ENCODE measurements at regions not wholly inside any gene's neighbourhood (a gene's known extent, or its start where the extent isn't known, plus 50 kb on each side); places are given as distances from the start of the nearest gene placed in this dataset.

DNA sequence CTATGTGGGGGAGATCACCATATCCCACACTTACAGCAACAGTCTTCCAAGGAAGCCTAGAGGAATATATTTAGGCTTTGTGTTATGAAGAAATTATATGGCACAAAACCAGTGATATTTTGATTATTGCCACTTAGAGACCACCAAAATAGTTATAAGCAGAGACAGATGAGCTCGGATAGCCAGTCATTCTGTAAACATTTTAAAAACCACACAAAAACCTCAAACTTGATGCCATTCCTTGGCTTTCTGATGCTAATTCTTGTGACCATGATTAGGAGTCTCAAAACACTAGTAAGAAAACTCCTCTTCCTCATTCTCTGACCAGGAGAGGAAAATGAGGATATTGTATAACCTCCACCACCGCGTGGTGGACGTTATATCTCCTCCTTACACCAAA lies 496.4 kb downstream of the FOXO1 start:
- no peak overlapping the region for H3K27ac ChIP-seq (ENCODE audit: poor library complexity, severe bottlenecking)
- H3K9me3 ChIP-seq (ENCODE audit: severe bottlenecking): no peaks in the 10 kb centered on the region
- H3K36me3 ChIP-seq (ENCODE audit: low read depth): no peaks in the 10 kb centered on the region
- H3K4me3 ChIP-seq (ENCODE audit: severe bottlenecking): no peak overlapping the region
- H3K4me1 ChIP-seq (ENCODE audit: insufficient read depth, poor library complexity, severe bottlenecking): peaks cover 13% of the 10 kb centered on the region
- H3K27me3 ChIP-seq (ENCODE audit: insufficient read depth, poor library complexity, severe bottlenecking): no peaks in the 10 kb centered on the region
- TF ChIP-seq, protein P1, sequence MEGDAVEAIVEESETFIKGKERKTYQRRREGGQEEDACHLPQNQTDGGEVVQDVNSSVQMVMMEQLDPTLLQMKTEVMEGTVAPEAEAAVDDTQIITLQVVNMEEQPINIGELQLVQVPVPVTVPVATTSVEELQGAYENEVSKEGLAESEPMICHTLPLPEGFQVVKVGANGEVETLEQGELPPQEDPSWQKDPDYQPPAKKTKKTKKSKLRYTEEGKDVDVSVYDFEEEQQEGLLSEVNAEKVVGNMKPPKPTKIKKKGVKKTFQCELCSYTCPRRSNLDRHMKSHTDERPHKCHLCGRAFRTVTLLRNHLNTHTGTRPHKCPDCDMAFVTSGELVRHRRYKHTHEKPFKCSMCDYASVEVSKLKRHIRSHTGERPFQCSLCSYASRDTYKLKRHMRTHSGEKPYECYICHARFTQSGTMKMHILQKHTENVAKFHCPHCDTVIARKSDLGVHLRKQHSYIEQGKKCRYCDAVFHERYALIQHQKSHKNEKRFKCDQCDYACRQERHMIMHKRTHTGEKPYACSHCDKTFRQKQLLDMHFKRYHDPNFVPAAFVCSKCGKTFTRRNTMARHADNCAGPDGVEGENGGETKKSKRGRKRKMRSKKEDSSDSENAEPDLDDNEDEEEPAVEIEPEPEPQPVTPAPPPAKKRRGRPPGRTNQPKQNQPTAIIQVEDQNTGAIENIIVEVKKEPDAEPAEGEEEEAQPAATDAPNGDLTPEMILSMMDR (IDR thresholded peaks at IDR 0.05; ENCODE audit: poor library complexity, severe bottlenecking): no peak
- DNase-seq (ENCODE audit: low spot score) (no peak), ATAC-seq (ENCODE audit: low read depth) (no peak)

- Histone ChIP-seq H3K9me3 (ENCODE audit: severe bottlenecking) (no peaks in the 10 kb centered on the region), H3K27ac (ENCODE audit: poor library complexity, severe bottlenecking) (no peak overlapping the region), H3K27me3 (ENCODE audit: insufficient read depth, poor library complexity, severe bottlenecking) (no peaks in the 10 kb centered on the region), H3K4me1 (ENCODE audit: insufficient read depth, poor library complexity, severe bottlenecking) (peaks cover 13% of the 10 kb centered on the region), H3K4me3 (ENCODE audit: severe bottlenecking) (no peak overlapping the region), H3K36me3 (ENCODE audit: low read depth) (no peaks in the 10 kb centered on the region)
- TF ChIP-seq, protein P1 (IDR thresholded peaks at IDR 0.05; ENCODE audit: poor library complexity, severe bottlenecking): no peak
- DNase-seq (ENCODE audit: low spot score) (no peak), ATAC-seq (ENCODE audit: low read depth) (peak; percentile 25; the same call in 1 of the 3 replicates)
Measured at GRCh38 chr13:40170982-40171381, 495.5 kb downstream of the FOXO1 start.

DNA sequence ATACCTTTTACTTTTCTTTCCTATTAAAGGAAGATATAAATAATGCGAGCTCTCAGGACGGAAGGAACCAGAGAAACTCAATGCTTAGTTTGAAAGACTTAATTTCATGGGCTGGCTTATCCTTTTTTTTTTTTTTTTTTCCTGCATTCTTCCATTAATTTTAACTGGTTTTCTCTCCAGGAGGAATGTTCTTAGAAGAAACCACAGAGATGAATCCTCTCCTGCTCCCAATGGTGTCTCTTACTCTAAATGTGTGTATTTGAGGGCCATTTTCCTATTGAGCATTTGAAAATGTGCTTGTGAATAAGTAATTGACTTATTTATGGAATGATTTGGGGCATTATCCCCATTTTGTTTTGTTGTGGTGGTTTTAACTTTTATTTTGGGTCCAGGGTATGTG lies 494.9 kb downstream of the FOXO1 start:
- Histone ChIP-seq H3K4me3 (ENCODE audit: severe bottlenecking) (no peak overlapping the region), H3K9me3 (ENCODE audit: severe bottlenecking) (no peaks in the 10 kb centered on the region), H3K27ac (ENCODE audit: poor library complexity, severe bottlenecking) (no peak overlapping the region), H3K36me3 (ENCODE audit: low read depth) (no peaks in the 10 kb centered on the region), H3K4me1 (ENCODE audit: insufficient read depth, poor library complexity, severe bottlenecking) (peaks cover 13% of the 10 kb centered on the region), H3K27me3 (ENCODE audit: insufficient read depth, poor library complexity, severe bottlenecking) (no peaks in the 10 kb centered on the region)
- TF ChIP-seq, protein P1 (IDR thresholded peaks at IDR 0.05; ENCODE audit: poor library complexity, severe bottlenecking): no peak
- no peak for ATAC-seq (ENCODE audit: low read depth)
- no peak for DNase-seq (ENCODE audit: low spot score)

GRCh38 chr13:40172149-40172591 lies 494.3 kb downstream of the FOXO1 start:
- DNase-seq (ENCODE audit: low spot score) (no peak), ATAC-seq (ENCODE audit: low read depth) (peak; percentile 58; the same call in 2 of the 3 replicates)
- H3K4me3 ChIP-seq (ENCODE audit: severe bottlenecking): peak overlapping the region; percentile 6
- no peaks in the 10 kb centered on the region for H3K9me3 ChIP-seq (ENCODE audit: severe bottlenecking)
- no peak overlapping the region for H3K27ac ChIP-seq (ENCODE audit: poor library complexity, severe bottlenecking)
- H3K36me3 ChIP-seq (ENCODE audit: low read depth): no peaks in the 10 kb centered on the region
- no peaks in the 10 kb centered on the region for H3K27me3 ChIP-seq (ENCODE audit: insufficient read depth, poor library complexity, severe bottlenecking)
- H3K4me1 ChIP-seq (ENCODE audit: insufficient read depth, poor library complexity, severe bottlenecking): peaks cover 13% of the 10 kb centered on the region
- TF ChIP-seq, protein P1 (IDR thresholded peaks at IDR 0.05; ENCODE audit: poor library complexity, severe bottlenecking): no peak

GRCh38 chr13:40172878-40173277 lies 493.6 kb downstream of the FOXO1 start:
- Histone ChIP-seq H3K27ac (ENCODE audit: poor library complexity, severe bottlenecking) (no peak overlapping the region), H3K27me3 (ENCODE audit: insufficient read depth, poor library complexity, severe bottlenecking) (no peaks in the 10 kb centered on the region), H3K36me3 (ENCODE audit: low read depth) (no peaks in the 10 kb centered on the region), H3K4me3 (ENCODE audit: severe bottlenecking) (no peak overlapping the region), H3K4me1 (ENCODE audit: insufficient read depth, poor library complexity, severe bottlenecking) (peaks cover 13% of the 10 kb centered on the region), H3K9me3 (ENCODE audit: severe bottlenecking) (no peaks in the 10 kb centered on the region)
- no peak for DNase-seq (ENCODE audit: low spot score)
- TF ChIP-seq, protein P1 (IDR thresholded peaks at IDR 0.05; ENCODE audit: poor library complexity, severe bottlenecking): no peak
- ATAC-seq (ENCODE audit: low read depth): no peak

Measured in RWPE2 (cell line).